IMR-90 (cell line): ENCODE measurements at regions not wholly inside any gene's neighbourhood (a gene's known extent, or its start where the extent isn't known, plus 50 kb on each side); places are given as distances from the start of the nearest gene placed in this dataset.

Experiments used
- ATAC-seq: fragments of 200-7000 bp; cut with Tn5 transposase; 2 replicates; pipeline ENCODE4 v1.9.1; 2020; ENCODE audit warnings: low read depth, mild to moderate bottlenecking, moderate library complexity
- BruUV-seq: library from RNA; stranded (reverse); fragments of 400-500 nt; replicated peaks from 2 replicates; lab custom pipeline; 2021; lab: Mats Ljungman, UMichigan
- CTCF ChIA-PET: fragments of 300-600 bp; formaldehyde crosslinking; extraction: SDS; loops from one replicate; lab custom pipeline; 2021; ENCODE audit warnings: antibody characterized with exemption; lab: Yijun Ruan, JAX
- POLR2A ChIA-PET: fragments of 300-600 bp; sonication (Branson Sonifier 250); formaldehyde crosslinking; loops from one replicate; lab custom pipeline; 2022; ENCODE audit warnings: antibody characterized with exemption; ENCODE audit not compliant: unreplicated experiment; lab: Charles Lee
- DNase-seq: peaks from one replicate; pipeline ENCODE4 v3.0.0; 2013
- H2AFZ ChIP-seq: replicated peaks from 2 replicates; pipeline ENCODE3; 2013; ENCODE audit warnings: low read length, mild to moderate bottlenecking; ENCODE audit not compliant: poor library complexity
- H2AK5ac ChIP-seq: 2 replicates; pipeline ENCODE4 v1.6.1; 2013; ENCODE audit warnings: low read depth, low read length, inconsistent platforms
- H2AK9ac ChIP-seq: replicated peaks from 2 replicates; pipeline ENCODE3; 2013; ENCODE audit warnings: mild to moderate bottlenecking, low read depth, low read length, moderate library complexity; ENCODE audit not compliant: poor library complexity
- H2BK120ac ChIP-seq: 2 replicates; pipeline ENCODE4 v1.6.1; 2013; ENCODE audit warnings: low read depth, low read length, inconsistent platforms
- H2BK15ac ChIP-seq: 3 replicates; pipeline ENCODE4 v1.6.1; 2013; ENCODE audit warnings: low read depth, low read length, inconsistent platforms
- H2BK20ac ChIP-seq: 2 replicates; pipeline ENCODE4 v1.6.1; 2013; ENCODE audit warnings: low read depth, mild to moderate bottlenecking, inconsistent platforms, low read length, moderate library complexity
- H2BK5ac ChIP-seq: 2 replicates; pipeline ENCODE4 v1.6.1; 2013; ENCODE audit warnings: mild to moderate bottlenecking, low read depth, low read length, inconsistent platforms; ENCODE audit not compliant: poor library complexity, severe bottlenecking
- H3K14ac ChIP-seq: replicated peaks from 2 replicates; pipeline ENCODE4 v1.6.1; 2013; ENCODE audit warnings: low read depth, low read length, inconsistent platforms
- H3K18ac ChIP-seq: 2 replicates; pipeline ENCODE4 v1.6.1; 2013; ENCODE audit warnings: low read depth, low read length, control low read depth
- H3K23ac ChIP-seq: 2 replicates; pipeline ENCODE4 v1.6.1; 2013; ENCODE audit warnings: low read depth, low read length, inconsistent platforms
- H3K27ac ChIP-seq: 2 replicates; pipeline ENCODE4 v1.5.1; 2013; ENCODE audit warnings: mild to moderate bottlenecking, control low read depth, low read length; ENCODE audit not compliant: insufficient read depth
- H3K27me3 ChIP-seq: 2 replicates; pipeline ENCODE4 v1.6.1; 2013; ENCODE audit warnings: low read length; ENCODE audit not compliant: control insufficient read depth, insufficient read depth
- H3K36me3 ChIP-seq: 2 replicates; pipeline ENCODE4 v1.6.1; 2013; ENCODE audit warnings: low read length, mixed read lengths; ENCODE audit not compliant: control insufficient read depth, insufficient read depth
- H3K4ac ChIP-seq: 2 replicates; pipeline ENCODE4 v1.6.1; 2013; ENCODE audit warnings: low read depth, low read length, inconsistent platforms
- H3K4me1 ChIP-seq: 2 replicates; pipeline ENCODE4 v1.6.1; 2013; ENCODE audit warnings: low read length, mixed read lengths; ENCODE audit not compliant: control insufficient read depth, insufficient read depth
- H3K4me2 ChIP-seq: 2 replicates; pipeline ENCODE4 v1.6.1; 2013; ENCODE audit warnings: low read depth, mild to moderate bottlenecking, control low read depth, low read length, moderate library complexity
- H3K4me3 ChIP-seq: 2 replicates; pipeline ENCODE4 v1.5.1; 2013; ENCODE audit warnings: low read depth, mild to moderate bottlenecking, control low read depth, low read length, moderate library complexity; ENCODE audit not compliant: insufficient read depth
- H3K56ac ChIP-seq: 2 replicates; pipeline ENCODE4 v1.6.1; 2013; ENCODE audit warnings: low read length, inconsistent platforms; ENCODE audit not compliant: insufficient read depth; ENCODE audit errors: extremely low read depth
- H3K79me1 ChIP-seq, 2 experiments: 2 replicates each; pipeline ENCODE4 v1.6.1; 2013; ENCODE audit warnings: low read length in 2 of 2, inconsistent platforms in 1 of 2, low read depth in 1 of 2
- H3K9ac ChIP-seq: 2 replicates; pipeline ENCODE4 v1.6.1; 2013; ENCODE audit warnings: low read depth, low read length, control low read depth
- H3K9me1 ChIP-seq: 2 replicates; pipeline ENCODE4 v1.6.1; 2013; ENCODE audit warnings: low read length, inconsistent platforms; ENCODE audit not compliant: insufficient read depth
- H3K9me3 ChIP-seq: 2 replicates; pipeline ENCODE4 v1.6.1; 2013; ENCODE audit warnings: low read length; ENCODE audit not compliant: control insufficient read depth, insufficient read depth
- H4K20me1 ChIP-seq: 2 replicates; pipeline ENCODE4 v1.6.1; 2013; ENCODE audit warnings: low read length, inconsistent platforms; ENCODE audit not compliant: insufficient read depth
- H4K5ac ChIP-seq: 2 replicates; pipeline ENCODE4 v1.6.1; 2013; ENCODE audit warnings: mild to moderate bottlenecking, low read depth, low read length, control low read depth
- H4K8ac ChIP-seq, 2 experiments: 2 replicates each; pipeline ENCODE4 v1.6.1; 2013; ENCODE audit warnings: low read depth in 2 of 2, low read length in 2 of 2, control low read depth in 1 of 2, inconsistent platforms in 1 of 2
- H4K91ac ChIP-seq: 2 replicates; pipeline ENCODE4 v1.6.1; 2013; ENCODE audit warnings: low read depth, low read length, inconsistent platforms; ENCODE audit not compliant: insufficient read depth
- BHLHE40 ChIP-seq: fragments of 150-350 bp; IDR thresholded peaks from 2 replicates; pipeline ENCODE4 v1.6.1; 2016; ENCODE audit warnings: mild to moderate bottlenecking, low read depth, low read length
- CHD1 ChIP-seq: IDR thresholded peaks from 2 replicates; pipeline ENCODE4 v1.6.1; 2012; ENCODE audit warnings: low read depth, low read length, improper control_type of control experiment
- CTCF ChIP-seq: conservative IDR thresholded peaks from 2 replicates; pipeline ENCODE4 v1.5.1; 2012; ENCODE audit warnings: mild to moderate bottlenecking, low read depth, low read length, improper control_type of control experiment
- FOS ChIP-seq: fragments of 150-350 bp; IDR thresholded peaks from 2 replicates; pipeline ENCODE4 v1.6.1; 2016; ENCODE audit warnings: low read depth, low read length
- MXI1 ChIP-seq: IDR thresholded peaks from 2 replicates; pipeline ENCODE4 v1.6.1; 2012; ENCODE audit warnings: low read depth, mild to moderate bottlenecking, low read length, moderate library complexity, borderline replicate concordance
- RAD21 ChIP-seq: IDR thresholded peaks from 2 replicates; pipeline ENCODE4 v1.6.1; 2012; ENCODE audit warnings: low read length, improper control_type of control experiment
- SMC3 ChIP-seq: fragments of 150-350 bp; IDR thresholded peaks from 2 replicates; pipeline ENCODE4 v1.6.1; 2016; ENCODE audit warnings: low read depth, mild to moderate bottlenecking, antibody characterized with exemption, low read length, moderate library complexity
- WGBS, 2 experiments: methylation state at CpG; one replicate each; pipeline versions ENCODE4 v1.1.5 to v1.1.7; 2013; ENCODE audit warnings: missing lambda C conversion rate in 2 of 2; ENCODE audit not compliant: insufficient read length in 1 of 2; ENCODE audit errors: extremely low coverage in 2 of 2; 5-methylcytosine and 5-hydroxymethylcytosine counted together
- dilution Hi-C: fragments of 300-500 bp; cut with HindIII; formaldehyde crosslinking; loops from one replicate; pipeline ENCODE4 v1.14.3; 2018; ENCODE audit warnings: low sequenced_read_pairs; ENCODE audit not compliant: unreplicated experiment
- in situ Hi-C: fragments of 300-500 bp; cut with MboI; formaldehyde crosslinking; loops from 3 replicates; pipeline ENCODE4 v1.14.3; 2019; ENCODE audit warnings: low sequenced_read_pairs, inconsistent platforms, mixed read lengths
- intact Hi-C: fragments of 100-400 bp; cut with micrococcal nuclease; formaldehyde crosslinking; loops from 2 replicates; pipeline ENCODE4 v1.10.0; 2022

GRCh38 chr9:102124465-102124864, 386.0 kb upstream of the GRIN3A start:
- in situ Hi-C loops: no loop called here

More at GRCh38 chr9:102124465-102124864, 386.0 kb upstream of the GRIN3A start:
- no peak overlapping the region for H3K23ac ChIP-seq
- H2BK20ac ChIP-seq: no peak overlapping the region
- H2AK9ac ChIP-seq: no peak overlapping the region
- H2AK5ac ChIP-seq: no peak overlapping the region
- H3K4ac ChIP-seq: no peak overlapping the region
- POLR2A ChIA-PET: no interaction called here
- no peak overlapping the region for H3K4me3 ChIP-seq
- H3K36me3 ChIP-seq: no peaks in the 10 kb centered on the region
- BruUV-seq: no TSS peak
- H3K9me1 ChIP-seq: no peaks in the 10 kb centered on the region
- no peak overlapping the region for H2AFZ ChIP-seq
- H4K8ac ChIP-seq: no peak overlapping the region
- H4K91ac ChIP-seq: no peak overlapping the region
- no peak overlapping the region for H2BK5ac ChIP-seq
- WGBS, 2 experiments: no CpG with 5 or more reads among the region's 3 CpGs
- no peak overlapping the region for H3K56ac ChIP-seq
- H3K4me1 ChIP-seq: no peaks in the 10 kb centered on the region
- DNase-seq (no peak), ATAC-seq (no peak)
- H3K4me2 ChIP-seq: no peak overlapping the region
- no peaks in the 10 kb centered on the region for H3K27me3 ChIP-seq
- dilution Hi-C loops: no loop called here
- CTCF ChIA-PET: interaction anchor here (0.5 kb wide), 1 partner anchor 164 kb away, joined by 4 read pairs; no protein-coding TSS in a partner anchor
- no peaks in the 10 kb centered on the region for H3K79me1 ChIP-seq
- TF ChIP-seq RAD21 (no peak), SMC3 (no peak), MXI1 (no peak), CHD1 (no peak), CTCF (no peak), FOS (no peak), BHLHE40 (no peak)
- intact Hi-C loops: no loop called here
- no peak overlapping the region for H3K14ac ChIP-seq
- peaks cover 2% of the 10 kb centered on the region; the same call in 1 of the 2 replicates for H3K9me3 ChIP-seq
- no peak overlapping the region for H3K27ac ChIP-seq
- H4K20me1 ChIP-seq: no peaks in the 10 kb centered on the region
- no peak overlapping the region for H3K18ac ChIP-seq
- H4K5ac ChIP-seq: no peak overlapping the region
- H2BK15ac ChIP-seq: no peak overlapping the region
- no peak overlapping the region for H2BK120ac ChIP-seq
- H3K9ac ChIP-seq: no peak overlapping the region
